Activated T-cell treated with anti-CD3 and anti-CD28 coated beads, Interleukin-2, amount 50 U/mL, for 1 hour (primary cell): ENCODE measurements at regions not wholly inside any gene's neighbourhood (a gene's known extent, or its start where the extent isn't known, plus 50 kb on each side); places are given as distances from the start of the nearest gene placed in this dataset.

Experiments used
- DNase-seq: peaks from one replicate; pipeline ENCODE4 v3.0.0-alpha.2; 2020

GRCh38 chr12:111310076-111310870, 58.6 kb downstream of the PHETA1 start:
- DNase-seq: no peak

GRCh38 chr12:111309584-111309983, 59.3 kb downstream of the PHETA1 start:
- no peak for DNase-seq

- no peak for DNase-seq
Observed at GRCh38 chr12:111308473-111308872, 60.4 kb downstream of the PHETA1 start.

GRCh38 chr12:111304642-111305071, 64.2 kb downstream of the PHETA1 start:
- DNase-seq: peak; percentile 44

GRCh38 chr12:111303531-111303930, 65.4 kb downstream of the PHETA1 start:
- DNase-seq: no peak

- DNase-seq: peak; percentile 57
Observed at GRCh38 chr12:111298582-111299436, 70.1 kb downstream of the PHETA1 start.

GRCh38 chr12:111297703-111298426, 71.0 kb downstream of the PHETA1 start:
- no peak for DNase-seq

- no peak for DNase-seq
Observed at GRCh38 chr12:111296906-111297463, 71.9 kb downstream of the PHETA1 start.

GRCh38 chr12:111295176-111295575, 73.7 kb downstream of the PHETA1 start:
- no peak for DNase-seq

- no peak for DNase-seq
Observed at GRCh38 chr12:111293266-111294009, 75.5 kb downstream of the PHETA1 start.

- no peak for DNase-seq
Observed at GRCh38 chr12:111291357-111291756, 77.5 kb downstream of the PHETA1 start.

- no peak for DNase-seq
Observed at GRCh38 chr12:111288771-111289170, 80.1 kb downstream of the PHETA1 start.

GRCh38 chr12:111287125-111287900, 81.6 kb downstream of the PHETA1 start:
- DNase-seq: no peak

- DNase-seq: no peak
Observed at GRCh38 chr12:111285200-111285599, 83.7 kb downstream of the PHETA1 start.

- no peak for DNase-seq
Observed at GRCh38 chr12:111284709-111285108, 84.2 kb downstream of the PHETA1 start.

- DNase-seq: no peak
Observed at GRCh38 chr12:111283966-111284365, 84.9 kb downstream of the PHETA1 start.

- no peak for DNase-seq
Observed at GRCh38 chr12:111283521-111283920, 85.4 kb downstream of the PHETA1 start.

- DNase-seq: no peak
Observed at GRCh38 chr12:111277570-111277969, 91.3 kb downstream of the PHETA1 start.

- no peak for DNase-seq
Observed at GRCh38 chr12:111276146-111276545, 92.7 kb downstream of the PHETA1 start.

- no peak for DNase-seq
Observed at GRCh38 chr12:111275308-111275707, 93.6 kb downstream of the PHETA1 start.

GRCh38 chr12:111274777-111275176, 94.1 kb downstream of the PHETA1 start:
- DNase-seq: no peak
